HG03558 (cell line): ENCODE measurements at regions not wholly inside any gene's neighbourhood (a gene's known extent, or its start where the extent isn't known, plus 50 kb on each side); places are given as distances from the start of the nearest gene placed in this dataset.

Source experiments
- ATAC-seq: cut with Tn5 transposase; IDR thresholded peaks from one replicate; pipeline ENCODE4 v1.9.1; 2021; ENCODE audit warnings: moderate number of reproducible peaks; ENCODE audit not compliant: unreplicated experiment; ENCODE audit errors: extremely low read depth

DNA sequence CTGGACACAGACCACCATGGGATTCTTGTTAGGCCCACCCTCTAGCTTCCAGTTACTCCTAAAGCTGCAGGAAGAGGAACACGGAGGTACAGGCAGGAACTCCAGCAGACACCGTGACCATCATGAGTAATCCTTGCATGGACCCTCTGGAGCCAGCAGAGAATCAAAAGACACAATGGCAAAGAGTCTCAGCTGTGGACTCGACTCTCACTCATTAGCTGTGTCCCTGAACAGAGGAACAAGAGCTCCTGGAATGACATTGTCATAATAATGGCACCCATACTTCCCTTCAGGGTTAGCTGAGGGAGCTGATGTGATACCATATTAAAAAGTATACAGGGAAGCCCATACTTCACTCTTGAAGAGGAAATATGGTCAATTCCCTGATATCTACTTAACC, 176.3 kb upstream of the ASIC2 start:
- no peak for ATAC-seq

GRCh38 chr17:33469911-33470310, 176.8 kb upstream of the ASIC2 start:
- no peak for ATAC-seq

DNA sequence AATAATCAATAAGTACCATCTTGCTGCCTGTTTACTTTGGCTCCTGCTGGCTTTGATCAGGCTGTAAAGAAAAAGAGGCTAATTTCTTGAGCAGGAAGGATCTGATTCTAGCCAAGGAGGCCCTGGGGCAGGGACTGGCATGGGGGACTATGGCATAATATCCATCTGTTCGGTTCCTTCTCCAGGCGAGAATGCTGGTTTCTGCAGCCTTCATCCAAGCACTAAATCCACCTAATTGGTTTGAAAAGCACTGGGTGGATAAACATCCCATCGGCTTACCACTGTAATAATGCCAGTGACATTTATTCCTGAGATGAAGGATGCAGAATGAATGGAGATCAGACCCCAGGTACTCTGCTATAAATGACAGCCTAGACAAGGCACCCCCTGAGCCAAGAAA, 180.0 kb upstream of the ASIC2 start:
- no peak for ATAC-seq

GRCh38 chr17:33474789-33475188, 181.7 kb upstream of the ASIC2 start:
- no peak for ATAC-seq

DNA sequence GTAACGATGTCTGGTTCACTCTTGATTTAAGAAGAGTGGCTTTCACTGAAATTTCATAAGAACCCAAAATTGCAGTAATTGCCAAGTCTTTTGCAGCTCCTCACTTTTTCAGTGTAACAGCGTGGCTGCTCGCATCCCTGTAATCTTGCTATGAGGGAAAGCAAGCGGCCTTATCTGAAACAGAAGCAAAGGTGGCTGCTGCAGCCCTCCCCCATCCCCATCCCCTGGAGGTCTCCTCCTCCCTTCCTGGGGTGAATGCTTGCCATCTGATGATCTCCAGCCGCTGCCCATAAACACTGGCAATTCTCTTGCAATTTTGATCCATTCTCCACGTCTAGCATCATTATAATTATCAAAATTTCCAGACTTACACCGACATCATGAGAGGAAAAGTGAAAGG, 182.5 kb upstream of the ASIC2 start:
- ATAC-seq, result no peak

GRCh38 chr17:33481652-33482051, 188.6 kb upstream of the ASIC2 start:
- ATAC-seq, result no peak

DNA sequence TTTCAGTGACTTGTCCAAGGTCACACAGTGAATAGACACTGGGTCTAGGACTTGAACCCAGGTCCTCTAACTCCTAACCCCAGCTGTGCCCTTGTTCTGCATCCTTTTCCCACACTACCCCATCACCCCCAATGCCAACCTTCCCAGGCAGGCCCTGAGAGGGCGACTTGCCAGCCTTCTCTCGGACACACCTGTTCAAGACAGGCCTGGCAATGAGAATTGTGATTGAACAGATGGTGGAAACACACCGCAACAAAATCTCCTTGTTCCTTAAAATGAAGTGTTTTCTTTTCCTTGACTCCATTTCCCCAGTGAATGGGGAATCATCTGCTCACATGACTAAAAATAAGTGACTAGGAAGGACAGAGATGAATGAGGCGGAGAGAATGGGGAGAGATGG, 189.5 kb upstream of the ASIC2 start:
- no peak for ATAC-seq

DNA sequence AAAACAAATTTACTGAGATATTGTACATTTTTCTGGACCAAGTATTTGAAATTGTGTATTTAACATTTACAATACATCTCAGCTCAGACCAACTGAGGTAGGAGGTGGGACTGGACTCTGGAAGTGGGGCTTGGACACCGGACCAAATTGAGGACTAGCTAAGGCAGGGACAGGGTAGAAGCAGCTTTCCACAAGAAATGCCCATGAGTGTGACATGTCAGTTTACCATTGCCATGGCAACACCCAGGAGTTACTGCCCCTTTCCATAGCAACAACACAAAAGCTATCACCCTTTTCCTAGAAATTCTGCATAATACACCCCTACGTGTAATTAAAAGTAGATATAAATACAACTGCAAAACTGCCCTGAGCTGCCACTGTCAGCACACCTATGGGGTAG, 191.5 kb upstream of the ASIC2 start:
- ATAC-seq, result no peak

- ATAC-seq, result no peak
Observed at GRCh38 chr17:33486135-33486885, 193.2 kb upstream of the ASIC2 start.

DNA sequence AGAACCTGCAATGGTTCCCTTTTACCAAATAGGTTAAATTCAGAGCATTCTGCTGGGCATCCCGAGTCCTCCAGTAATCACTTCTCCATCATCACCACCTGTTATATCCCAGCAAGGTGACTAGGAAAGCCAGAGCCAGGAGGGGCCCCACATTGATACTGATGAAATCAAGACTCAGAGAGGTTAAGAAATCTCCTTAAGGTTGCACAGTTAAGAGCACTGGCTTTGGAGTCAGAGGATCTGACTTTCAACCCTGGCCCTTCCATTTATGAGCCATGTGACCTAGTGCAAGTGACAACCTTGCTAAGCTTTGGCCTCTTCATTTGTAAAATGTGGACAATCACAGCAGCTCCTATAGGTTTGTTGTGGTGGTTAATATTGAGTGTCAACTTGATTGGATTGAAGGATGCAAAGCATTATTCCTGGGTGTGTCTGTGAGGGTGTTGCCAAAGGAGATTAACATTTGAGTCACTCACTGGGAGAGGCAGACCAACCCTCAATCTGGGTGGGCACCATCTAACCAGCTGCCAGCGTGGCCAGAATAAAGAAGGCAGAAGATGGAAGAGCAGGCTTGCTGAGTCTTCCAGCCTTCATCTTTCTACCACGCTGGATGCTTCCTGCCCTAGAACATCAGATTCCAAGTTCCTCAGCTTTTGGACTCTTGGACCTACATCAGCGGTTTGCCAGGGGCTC, 194.2 kb upstream of the ASIC2 start:
- ATAC-seq, result no peak

DNA sequence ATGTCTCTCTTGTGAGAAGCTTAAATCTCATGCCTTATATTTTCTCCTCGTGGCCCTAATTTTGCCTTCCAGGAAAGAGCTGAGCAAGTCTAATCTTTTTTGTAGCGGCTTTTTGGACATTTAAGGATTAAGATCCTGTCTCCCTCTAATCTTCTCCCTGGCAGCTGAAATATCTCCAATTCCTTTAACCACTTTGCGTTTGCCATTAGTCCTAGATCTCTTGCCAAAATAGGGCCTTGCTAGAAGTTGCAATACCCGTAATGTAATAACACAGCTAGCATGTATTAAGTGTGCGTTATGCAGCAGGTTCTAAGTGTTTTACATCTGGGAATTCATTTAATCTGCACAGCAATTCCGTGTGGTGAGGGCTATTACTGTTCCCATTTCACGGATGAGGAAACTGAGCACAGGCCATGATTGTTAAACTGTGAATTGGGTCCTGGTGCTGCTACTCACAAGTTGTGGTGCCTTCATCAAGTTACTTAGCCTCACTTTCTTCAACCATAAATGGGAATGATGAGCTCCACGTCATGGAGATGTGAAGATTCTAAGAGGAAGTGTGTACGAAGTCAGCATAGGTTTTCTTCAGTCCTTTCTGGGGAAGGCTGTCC, 198.9 kb upstream of the ASIC2 start:
- no peak for ATAC-seq

- ATAC-seq, result no peak
Observed at GRCh38 chr17:33492731-33493265, 199.7 kb upstream of the ASIC2 start.

DNA sequence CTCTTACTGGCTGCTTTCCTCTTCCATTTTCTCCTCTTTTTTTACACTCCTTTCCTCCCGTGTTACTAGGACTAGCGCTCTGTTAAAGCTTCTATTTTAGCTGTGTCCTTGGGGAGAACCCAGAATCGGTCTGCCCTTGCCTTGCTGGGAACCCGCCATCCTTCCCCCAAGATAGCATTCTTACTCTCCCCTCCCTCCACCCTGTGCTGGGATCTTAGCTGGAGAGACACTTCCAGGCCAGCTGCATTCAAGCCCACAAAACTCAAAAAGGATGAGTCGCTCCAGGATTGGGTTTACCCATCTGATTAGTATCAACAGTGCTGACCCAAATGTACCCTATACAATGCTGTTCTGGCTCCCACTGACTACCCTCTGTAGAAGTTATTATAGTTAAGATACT, 200.5 kb upstream of the ASIC2 start:
- ATAC-seq, result no peak

GRCh38 chr17:33494151-33494550, 201.1 kb upstream of the ASIC2 start:
- ATAC-seq, result no peak

- ATAC-seq, result no peak
Observed at GRCh38 chr17:33497623-33498022, 204.5 kb upstream of the ASIC2 start.

DNA sequence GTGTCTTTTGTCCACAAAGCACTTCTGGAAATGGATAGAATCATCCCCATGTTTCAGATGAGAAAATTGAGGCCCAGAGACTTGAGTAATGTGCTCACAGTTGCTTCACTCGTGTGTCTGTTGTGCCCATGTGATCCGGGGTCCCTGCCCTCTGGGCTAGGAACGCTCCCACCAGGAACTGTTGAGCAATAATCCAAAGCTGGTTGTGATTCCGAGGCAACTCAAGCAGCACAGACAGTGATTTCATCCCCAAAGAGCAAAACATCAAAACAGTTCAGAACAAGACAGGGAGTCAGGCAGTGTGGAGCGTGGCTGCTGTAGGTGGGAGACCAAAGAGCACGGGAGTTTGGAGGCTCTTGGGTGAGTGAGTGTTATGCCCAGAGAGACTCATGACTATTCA, 205.0 kb upstream of the ASIC2 start:
- no peak for ATAC-seq

- no peak for ATAC-seq
Observed at GRCh38 chr17:33499040-33499439, 205.9 kb upstream of the ASIC2 start.

- ATAC-seq, result no peak
Observed at GRCh38 chr17:33500151-33500550, 207.1 kb upstream of the ASIC2 start.

- no peak for ATAC-seq
Observed at GRCh38 chr17:33501185-33501584, 208.1 kb upstream of the ASIC2 start.

DNA sequence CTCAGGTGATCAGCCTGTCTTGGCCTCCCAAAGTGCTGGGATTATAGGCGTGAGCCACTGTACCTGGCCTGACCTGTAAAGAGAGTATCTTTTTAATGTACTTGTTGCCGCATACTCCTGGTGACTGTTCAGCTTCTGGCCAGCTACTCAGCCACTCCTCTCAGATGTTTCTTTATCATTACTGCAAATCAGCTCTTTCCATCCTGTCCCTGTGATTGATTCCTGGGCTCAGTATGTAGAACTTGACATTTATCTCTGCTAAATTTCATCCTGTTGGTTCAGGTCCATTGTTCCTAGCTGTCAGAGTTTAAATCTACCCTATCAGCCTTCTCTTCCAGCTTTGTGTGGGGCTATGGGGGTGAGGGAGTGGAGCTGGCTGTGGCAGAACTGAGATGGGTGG, 211.5 kb upstream of the ASIC2 start:
- ATAC-seq, result no peak

DNA sequence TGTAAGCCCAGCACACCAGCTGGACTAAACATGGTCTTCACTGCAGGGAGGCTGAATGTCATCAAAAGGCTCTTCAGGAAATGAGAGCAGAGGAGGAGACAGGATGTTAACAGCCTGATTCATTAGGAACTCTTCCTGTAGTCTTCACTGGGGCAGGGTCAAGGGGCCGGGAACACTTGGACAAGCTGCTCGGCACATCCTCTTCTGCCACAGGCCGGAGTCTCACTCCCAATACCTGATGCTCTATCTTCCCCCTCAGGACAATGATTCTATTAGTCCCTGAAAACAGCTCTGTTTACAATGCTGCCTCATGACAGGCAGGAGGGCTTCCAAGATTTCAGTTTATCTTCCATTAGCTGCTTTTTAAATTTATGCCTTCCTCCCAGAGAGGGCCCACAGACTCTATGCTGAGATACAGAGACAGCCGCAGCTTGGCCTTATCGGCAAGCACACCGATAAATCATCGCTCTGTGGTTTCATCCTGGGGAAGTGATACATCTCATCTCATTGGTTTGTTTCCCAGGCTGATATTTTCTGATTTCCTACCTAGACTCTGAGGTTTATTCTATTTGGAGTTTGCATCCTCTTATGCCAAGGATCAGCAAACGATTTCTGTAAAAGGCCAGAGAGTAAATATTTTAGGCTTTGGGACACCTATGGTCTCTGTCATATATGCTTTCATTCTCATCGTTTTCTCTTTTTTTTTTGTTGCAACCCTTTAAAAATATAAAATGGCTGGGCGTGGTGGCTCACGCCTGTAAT, 214.0 kb upstream of the ASIC2 start:
- no peak for ATAC-seq
